SJSA1 (cell line): ENCODE measurements at regions not wholly inside any gene's neighbourhood (a gene's known extent, or its start where the extent isn't known, plus 50 kb on each side); places are given as distances from the start of the nearest gene placed in this dataset.

Source experiments
- DNase-seq, 2 experiments: peaks; one replicate each; pipeline ENCODE4 v3.0.0-alpha.2; 2015 to 2020; ENCODE audit warnings: low spot score in 2 of 2, low read depth in 1 of 2
- H3K27ac ChIP-seq: fragments of 250-450 bp; sonication (Bioruptor Pico); 2 replicates; pipeline ENCODE4 v1.5.1; 2020; ENCODE audit warnings: mild to moderate bottlenecking, moderate library complexity
- H3K27me3 ChIP-seq: fragments of 250-450 bp; sonication (Bioruptor Pico); replicated peaks from 2 replicates; pipeline ENCODE4 v1.5.1; 2020; ENCODE audit warnings: mild to moderate bottlenecking, moderate library complexity
- H3K36me3 ChIP-seq: fragments of 250-450 bp; sonication (Bioruptor Pico); 2 replicates; pipeline ENCODE4 v1.5.1; 2020; ENCODE audit warnings: mild to moderate bottlenecking
- H3K4me1 ChIP-seq: fragments of 250-450 bp; sonication (Bioruptor Pico); replicated peaks from 2 replicates; pipeline ENCODE4 v1.6.1; 2021; ENCODE audit warnings: mild to moderate bottlenecking
- H3K4me3 ChIP-seq: fragments of 250-450 bp; sonication (Bioruptor Pico); 2 replicates; pipeline ENCODE4 v1.5.1; 2020; ENCODE audit warnings: mild to moderate bottlenecking
- H3K9me3 ChIP-seq: fragments of 250-450 bp; sonication (Bioruptor Pico); replicated peaks from 2 replicates; pipeline ENCODE4 v1.5.1; 2020; ENCODE audit warnings: mild to moderate bottlenecking

GRCh38 chr10:105774881-105775280 is 1133.8 kb downstream of the SORCS3 start:
- Histone ChIP-seq H3K9me3 (no peaks in the 10 kb centered on the region), H3K4me3 (no peak overlapping the region), H3K4me1 (no peaks in the 10 kb centered on the region), H3K36me3 (no peaks in the 10 kb centered on the region), H3K27me3 (no peaks in the 10 kb centered on the region), H3K27ac (no peak overlapping the region)
- DNase-seq: no peak

GRCh38 chr10:105774351-105774750 is 1133.3 kb downstream of the SORCS3 start:
- Histone ChIP-seq H3K4me3 (no peak overlapping the region), H3K27ac (no peak overlapping the region), H3K36me3 (no peaks in the 10 kb centered on the region), H3K9me3 (no peaks in the 10 kb centered on the region), H3K4me1 (no peaks in the 10 kb centered on the region), H3K27me3 (no peaks in the 10 kb centered on the region)
- no peak for DNase-seq

- no peaks in the 10 kb centered on the region for H3K4me1 ChIP-seq
- no peaks in the 10 kb centered on the region for H3K27me3 ChIP-seq
- DNase-seq: no peak
- H3K9me3 ChIP-seq: no peaks in the 10 kb centered on the region
- no peak overlapping the region for H3K27ac ChIP-seq
- no peaks in the 10 kb centered on the region for H3K36me3 ChIP-seq
- H3K4me3 ChIP-seq: no peak overlapping the region
These were observed 1129.6 kb downstream of the SORCS3 start for GRCh38 chr10:105770524-105771212.

GRCh38 chr10:105769248-105770184 is 1128.4 kb downstream of the SORCS3 start:
- no peak for DNase-seq
- Histone ChIP-seq H3K27me3 (no peaks in the 10 kb centered on the region), H3K27ac (no peak overlapping the region), H3K36me3 (no peaks in the 10 kb centered on the region), H3K4me1 (no peaks in the 10 kb centered on the region), H3K9me3 (no peaks in the 10 kb centered on the region), H3K4me3 (no peak overlapping the region)

- no peak for DNase-seq
- Histone ChIP-seq H3K9me3 (no peaks in the 10 kb centered on the region), H3K27me3 (no peaks in the 10 kb centered on the region), H3K4me3 (no peak overlapping the region), H3K4me1 (no peaks in the 10 kb centered on the region), H3K27ac (no peak overlapping the region), H3K36me3 (no peaks in the 10 kb centered on the region)
These were observed 1122.5 kb downstream of the SORCS3 start for GRCh38 chr10:105763611-105764010.

- Histone ChIP-seq H3K36me3 (no peaks in the 10 kb centered on the region), H3K4me1 (no peaks in the 10 kb centered on the region), H3K4me3 (no peak overlapping the region), H3K9me3 (no peaks in the 10 kb centered on the region; the same call in 1 of the 2 replicates), H3K27ac (no peak overlapping the region), H3K27me3 (no peaks in the 10 kb centered on the region)
- no peak for DNase-seq
These were observed 1120.6 kb downstream of the SORCS3 start for GRCh38 chr10:105761576-105762260.

- Histone ChIP-seq H3K4me1 (no peaks in the 10 kb centered on the region), H3K27me3 (no peaks in the 10 kb centered on the region), H3K9me3 (no peaks in the 10 kb centered on the region; the same call in 1 of the 2 replicates), H3K36me3 (no peaks in the 10 kb centered on the region), H3K27ac (no peak overlapping the region), H3K4me3 (no peak overlapping the region)
- DNase-seq: no peak
These were observed 1118.6 kb downstream of the SORCS3 start for GRCh38 chr10:105759669-105760068.

GRCh38 chr10:105758209-105758998 is 1117.3 kb downstream of the SORCS3 start:
- H3K27me3 ChIP-seq: no peaks in the 10 kb centered on the region
- no peak overlapping the region for H3K4me3 ChIP-seq
- H3K36me3 ChIP-seq: no peaks in the 10 kb centered on the region
- DNase-seq: no peak
- no peaks in the 10 kb centered on the region; the same call in 1 of the 2 replicates for H3K9me3 ChIP-seq
- no peaks in the 10 kb centered on the region for H3K4me1 ChIP-seq
- no peak overlapping the region for H3K27ac ChIP-seq

GRCh38 chr10:105757302-105757701 is 1116.2 kb downstream of the SORCS3 start:
- Histone ChIP-seq H3K4me1 (no peaks in the 10 kb centered on the region), H3K9me3 (no peaks in the 10 kb centered on the region; the same call in 1 of the 2 replicates), H3K36me3 (no peaks in the 10 kb centered on the region)

GRCh38 chr10:105756386-105756785 is 1115.3 kb downstream of the SORCS3 start:
- no peak overlapping the region for H3K4me3 ChIP-seq
- H3K27ac ChIP-seq: no peak overlapping the region
- H3K27me3 ChIP-seq: no peaks in the 10 kb centered on the region
- no peaks in the 10 kb centered on the region for H3K36me3 ChIP-seq
- no peaks in the 10 kb centered on the region for H3K4me1 ChIP-seq
- DNase-seq: no peak
- H3K9me3 ChIP-seq: no peaks in the 10 kb centered on the region; the same call in 1 of the 2 replicates

More at GRCh38 chr10:105757302-105757701, 1116.2 kb downstream of the SORCS3 start:
- Histone ChIP-seq H3K4me3 (no peak overlapping the region), H3K27me3 (no peaks in the 10 kb centered on the region), H3K27ac (no peak overlapping the region)
- no peak for DNase-seq

- no peaks in the 10 kb centered on the region for H3K36me3 ChIP-seq
- no peak for DNase-seq
- no peaks in the 10 kb centered on the region for H3K27me3 ChIP-seq
- no peak overlapping the region for H3K27ac ChIP-seq
- H3K4me1 ChIP-seq: no peaks in the 10 kb centered on the region
- H3K4me3 ChIP-seq: no peak overlapping the region
- peaks cover 6% of the 10 kb centered on the region for H3K9me3 ChIP-seq
These were observed 1110.6 kb downstream of the SORCS3 start for GRCh38 chr10:105751688-105752087.

GRCh38 chr10:105745596-105746148 is 1104.6 kb downstream of the SORCS3 start:
- Histone ChIP-seq H3K27ac (no peak overlapping the region), H3K36me3 (no peaks in the 10 kb centered on the region), H3K4me3 (no peak overlapping the region), H3K27me3 (no peaks in the 10 kb centered on the region), H3K9me3 (peaks cover 6% of the 10 kb centered on the region), H3K4me1 (no peaks in the 10 kb centered on the region)
- DNase-seq: no peak
